PC-9 (cell line): ENCODE measurements at regions not wholly inside any gene's neighbourhood (a gene's known extent, or its start where the extent isn't known, plus 50 kb on each side); places are given as distances from the start of the nearest gene placed in this dataset.

Experiments used
- EZH2 ChIP-seq: fragments of 200-600 bp; sonication (generic); IDR thresholded peaks from 2 replicates; pipeline ENCODE4 v1.8.0; 2017; ENCODE audit warnings: antibody characterized with exemption, low read depth
- TF ChIP-seq, protein P1 (sequence below): fragments of 200-600 bp; sonication (generic); conservative IDR thresholded peaks from 2 replicates; pipeline ENCODE4 v1.6.1; 2017; ENCODE audit warnings: mixed run types, antibody characterized with exemption, mild to moderate bottlenecking, moderate library complexity

DNA sequence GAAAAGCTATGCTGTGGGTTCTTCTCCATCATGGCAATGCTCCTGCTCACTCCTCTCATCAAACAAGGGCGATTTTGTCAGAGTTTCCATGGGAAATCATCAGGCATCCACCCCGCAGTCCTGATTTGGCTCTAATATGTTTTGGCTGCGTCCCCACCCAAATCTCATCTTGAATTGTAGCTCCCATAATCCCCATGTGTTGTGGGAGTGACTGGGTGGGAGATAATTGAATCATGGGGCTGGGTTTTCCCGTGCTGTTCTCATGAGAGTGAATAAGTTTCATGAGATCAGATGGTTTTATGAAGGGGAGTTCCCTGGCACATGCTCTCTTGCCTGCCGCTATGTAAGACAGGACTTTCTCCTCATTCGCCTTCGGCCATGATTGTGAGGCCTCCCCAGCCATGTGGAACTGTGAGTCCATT lies 163.8 kb downstream of the GADD45G start:
- TF ChIP-seq, protein P1, sequence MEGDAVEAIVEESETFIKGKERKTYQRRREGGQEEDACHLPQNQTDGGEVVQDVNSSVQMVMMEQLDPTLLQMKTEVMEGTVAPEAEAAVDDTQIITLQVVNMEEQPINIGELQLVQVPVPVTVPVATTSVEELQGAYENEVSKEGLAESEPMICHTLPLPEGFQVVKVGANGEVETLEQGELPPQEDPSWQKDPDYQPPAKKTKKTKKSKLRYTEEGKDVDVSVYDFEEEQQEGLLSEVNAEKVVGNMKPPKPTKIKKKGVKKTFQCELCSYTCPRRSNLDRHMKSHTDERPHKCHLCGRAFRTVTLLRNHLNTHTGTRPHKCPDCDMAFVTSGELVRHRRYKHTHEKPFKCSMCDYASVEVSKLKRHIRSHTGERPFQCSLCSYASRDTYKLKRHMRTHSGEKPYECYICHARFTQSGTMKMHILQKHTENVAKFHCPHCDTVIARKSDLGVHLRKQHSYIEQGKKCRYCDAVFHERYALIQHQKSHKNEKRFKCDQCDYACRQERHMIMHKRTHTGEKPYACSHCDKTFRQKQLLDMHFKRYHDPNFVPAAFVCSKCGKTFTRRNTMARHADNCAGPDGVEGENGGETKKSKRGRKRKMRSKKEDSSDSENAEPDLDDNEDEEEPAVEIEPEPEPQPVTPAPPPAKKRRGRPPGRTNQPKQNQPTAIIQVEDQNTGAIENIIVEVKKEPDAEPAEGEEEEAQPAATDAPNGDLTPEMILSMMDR, result no peak
- no peak for TF ChIP-seq EZH2
